Right lobe of liver (tissue), 4 donors: ENCODE measurements at regions not wholly inside any gene's neighbourhood (a gene's known extent, or its start where the extent isn't known, plus 50 kb on each side); places are given as distances from the start of the nearest gene placed in this dataset.

Experiments
- CTCF ChIP-seq, 4 donors: fragments of 200-600 bp in 3 of 4; fragments of 450-650 bp in 1 of 4; IDR thresholded peaks; one replicate each; pipeline versions ENCODE4 v1.5.1 to v1.8.0; 2016 to 2022; ENCODE audit warnings: antibody characterized with exemption in 4 of 4, mild to moderate bottlenecking in 2 of 4
- POLR2A ChIP-seq: fragments of 450-650 bp; IDR thresholded peaks from one replicate; pipeline ENCODE4 v1.6.1; 2017; ENCODE audit warnings: antibody characterized with exemption, mild to moderate bottlenecking
- donor health status: DM: no; HTN: no; CAD: no.
- donor health status: DM: no; HTN: no; CAD: no.
- donor health status: DM: no; HTN: yes; CAD: no.

GRCh38 chr12:116659771-116660481, 77.9 kb downstream of the SPRING1 start:
- TF ChIP-seq CTCF (IDR thresholded peaks at IDR 0.05) (no peak), POLR2A (no peak)
